K562 (cell line): ENCODE measurements at regions not wholly inside any gene's neighbourhood (a gene's known extent, or its start where the extent isn't known, plus 50 kb on each side); places are given as distances from the start of the nearest gene placed in this dataset.

ENCODE experiments used
- ATAC-seq: fragments of 200-7000 bp; cut with Tn5 transposase; 3 replicates; pipeline ENCODE4 v1.9.1; 2020; ENCODE audit warnings: moderate library complexity
- BruUV-seq: library from RNA; stranded (reverse); fragments of 400-500 nt; replicated peaks from 2 replicates; lab custom pipeline; 2021; lab: Mats Ljungman, UMichigan
- CTCF ChIA-PET: fragments of 300-600 bp; formaldehyde crosslinking; extraction: SDS; loops from one replicate; lab custom pipeline; 2021; ENCODE audit warnings: low intra/inter-chr PET ratio; lab: Yijun Ruan, JAX
- POLR2A ChIA-PET: fragments of 300-600, 350-650 bp; sonication (Branson Sonifier 250); formaldehyde crosslinking; extraction: SDS; loops from one replicate; lab custom pipeline; 2021; ENCODE audit warnings: antibody characterized with exemption, inconsistent platforms; lab: Yijun Ruan, JAX
- DNase-seq, 4 experiments: peaks; one replicate each; pipeline versions ENCODE4 v3.0.0 to v3.0.0-alpha.2; 2011 to 2018; ENCODE audit warnings: low spot score in 3 of 4, mixed read lengths in 3 of 4; ENCODE audit errors: extremely low read depth in 1 of 4
- FAIRE-seq: peaks from 2 replicates; lab custom pipeline; 2011; peaks lifted over from hg19 to GRCh38; lab: Jason Lieb, UNC
- H2AFZ ChIP-seq: 2 replicates; pipeline ENCODE4 v1.6.0; 2011; ENCODE audit warnings: low read depth, low read length, control low read depth, inconsistent platforms
- H3K27ac ChIP-seq: fragments of 200-600 bp; 3 replicates; pipeline ENCODE4 v1.8.0; 2011; ENCODE audit warnings: low read depth, mild to moderate bottlenecking, control low read depth, inconsistent platforms, low read length, moderate library complexity, mixed read lengths; ENCODE audit errors: extremely low read depth
- H3K27me3 ChIP-seq, 2 experiments: fragments of 300-600 bp in 1 of 2; 2 replicates in 1 of 2; 3 replicates in 1 of 2; pipeline versions ENCODE4 v1.6.0 to v1.8.0; 2011; ENCODE audit warnings: inconsistent platforms in 2 of 2, low read length in 2 of 2, mild to moderate bottlenecking in 1 of 2, mixed read lengths in 1 of 2, moderate library complexity in 1 of 2; ENCODE audit not compliant: control insufficient read depth in 2 of 2, insufficient read depth in 2 of 2
- H3K36me3 ChIP-seq: fragments of 300-600 bp; 3 replicates; pipeline ENCODE4 v1.8.0; 2011; ENCODE audit warnings: mild to moderate bottlenecking, low read length, inconsistent platforms; ENCODE audit not compliant: control insufficient read depth, insufficient read depth
- H3K4me1 ChIP-seq, 2 experiments: fragments of 200-600 bp in 1 of 2; replicated peaks in 1 of 2; 2 replicates in 1 of 2; 3 replicates in 1 of 2; pipeline versions ENCODE4 v1.5.1 to v1.8.0; 2011; ENCODE audit warnings: inconsistent platforms in 2 of 2, low read length in 2 of 2, mild to moderate bottlenecking in 1 of 2, mixed read lengths in 1 of 2, moderate library complexity in 1 of 2; ENCODE audit not compliant: control insufficient read depth in 2 of 2, insufficient read depth in 2 of 2
- H3K4me2 ChIP-seq: 2 replicates; pipeline ENCODE4 v1.6.1; 2011; ENCODE audit warnings: low read length, control low read depth, inconsistent platforms, mixed read lengths; ENCODE audit not compliant: insufficient read depth
- H3K4me3 ChIP-seq: fragments of 200-600 bp; sonication (generic), shearing (Covaris generic); 2 replicates; pipeline ENCODE4 v1.5.1; 2016; ENCODE audit warnings: control low read depth, inconsistent platforms
- H3K79me2 ChIP-seq: fragments of 200-600 bp; 3 replicates; pipeline ENCODE4 v1.8.0; 2011; ENCODE audit warnings: low read length, inconsistent platforms; ENCODE audit not compliant: control insufficient read depth, insufficient read depth
- H3K9ac ChIP-seq, 2 experiments: 2 replicates each; pipeline versions ENCODE4 v1.6.0 to v1.6.1; 2011; ENCODE audit warnings: low read depth in 2 of 2, low read length in 2 of 2, control low read depth in 1 of 2, inconsistent platforms in 1 of 2, mild to moderate bottlenecking in 1 of 2, mixed read lengths in 1 of 2; ENCODE audit not compliant: insufficient read depth in 1 of 2
- H3K9me1 ChIP-seq: one replicate; pipeline ENCODE4 v1.6.0; 2011; ENCODE audit warnings: inconsistent platforms, mild to moderate bottlenecking, low read length, moderate library complexity; ENCODE audit not compliant: control insufficient read depth, insufficient read depth
- H3K9me3 ChIP-seq: replicated peaks from 2 replicates; pipeline ENCODE4 v1.5.1; 2011; ENCODE audit warnings: low read depth, low read length, inconsistent platforms; ENCODE audit not compliant: control insufficient read depth, insufficient read depth
- H4K20me1 ChIP-seq: replicated peaks from 2 replicates; pipeline ENCODE4 v1.6.1; 2011; ENCODE audit warnings: low read length, inconsistent platforms, mixed read lengths; ENCODE audit not compliant: control insufficient read depth, insufficient read depth
- BRD4 ChIP-seq: fragments of 200-600 bp; sonication (generic); IDR thresholded peaks from 2 replicates; pipeline ENCODE4 v1.6.1; 2017; ENCODE audit warnings: inconsistent platforms
- DPF2 ChIP-seq: fragments of 450-650 bp; IDR thresholded peaks from 2 replicates; pipeline ENCODE4 v1.6.1; 2016
- HIVEP1 ChIP-seq: fragments of 250-450 bp; sonication (Bioruptor Pico); IDR thresholded peaks from 2 replicates; pipeline ENCODE4 v1.4.0; 2020; ENCODE audit warnings: mild to moderate bottlenecking
- KAT7 ChIP-seq: sonication (generic); formaldehyde crosslinking; IDR thresholded peaks from 2 replicates; pipeline ENCODE4 v1.8.0; 2022; ENCODE audit warnings: missing genetic modification reagents, mild to moderate bottlenecking, borderline replicate concordance
- MEF2A ChIP-seq: IDR thresholded peaks from 2 replicates; pipeline ENCODE4 v1.6.1; 2011; ENCODE audit warnings: low read depth, mild to moderate bottlenecking, low read length, moderate library complexity; ENCODE audit not compliant: control insufficient read depth
- PML ChIP-seq: IDR thresholded peaks from 2 replicates; pipeline ENCODE4 v1.6.1; 2012; ENCODE audit warnings: low read length, inconsistent platforms
- PPARD ChIP-seq: fragments of 250-450 bp; sonication (Bioruptor Pico); IDR thresholded peaks from 2 replicates; pipeline ENCODE4 v1.8.0; 2022; ENCODE audit warnings: inconsistent platforms, mild to moderate bottlenecking, moderate library complexity
- SMC3 ChIP-seq: conservative IDR thresholded peaks from 2 replicates; pipeline ENCODE4 v1.6.1; 2011; ENCODE audit warnings: low read depth, low read length, improper control_type of control experiment; ENCODE audit not compliant: insufficient read depth
- WHSC1 ChIP-seq: IDR thresholded peaks from one replicate; pipeline ENCODE4 v1.6.1; 2012; ENCODE audit warnings: low read length, control low read depth, inconsistent platforms
- ZKSCAN3 ChIP-seq: fragments of 250-450 bp; sonication (Bioruptor Pico); IDR thresholded peaks from 2 replicates; pipeline ENCODE4 v1.4.0; 2020
- ZNF212 ChIP-seq: fragments of 450-650 bp; formaldehyde crosslinking; IDR thresholded peaks from 2 replicates; pipeline ENCODE4 v1.4.0; 2020; ENCODE audit warnings: mild to moderate bottlenecking
- ZNF507 ChIP-seq: conservative IDR thresholded peaks from 2 replicates; pipeline ENCODE4 v1.6.1; 2017; ENCODE audit warnings: missing genetic modification characterization, missing compliant biosample characterization
- ZNF696 ChIP-seq: fragments of 250-450 bp; sonication (Bioruptor Pico); conservative IDR thresholded peaks from 2 replicates; pipeline ENCODE4 v1.4.0; 2020; ENCODE audit warnings: mild to moderate bottlenecking, moderate library complexity
- WGBS: fragments of 100-300 bp; shearing (Covaris generic); methylation state at CpG from one replicate; pipeline ENCODE4 v1.1.6; 2016; ENCODE audit warnings: low coverage, mixed read lengths; ENCODE audit not compliant: insufficient coverage; ENCODE audit errors: missing lambda C conversion rate; 5-methylcytosine and 5-hydroxymethylcytosine counted together
- in situ Hi-C: fragments of 300-500 bp; cut with MboI; formaldehyde crosslinking; loops from 4 replicates; pipeline ENCODE4 v1.15.0; 2018; ENCODE audit warnings: inconsistent platforms, mixed read lengths
- intact Hi-C: fragments of 100-400 bp; cut with micrococcal nuclease; formaldehyde crosslinking; loops from 2 replicates; pipeline ENCODE4 v1.14.2; 2022
- TF ChIP-seq, protein P1 (sequence below): sonication (generic); formaldehyde crosslinking; IDR thresholded peaks from 2 replicates; pipeline ENCODE4 v1.8.1; 2023; ENCODE audit warnings: mild to moderate bottlenecking, missing genetic modification reagents
- TF ChIP-seq, protein P2 (sequence below): fragments of 450-650 bp; formaldehyde crosslinking; IDR thresholded peaks from 2 replicates; pipeline ENCODE4 v1.4.0; 2020; ENCODE audit warnings: mild to moderate bottlenecking, moderate library complexity

DNA sequence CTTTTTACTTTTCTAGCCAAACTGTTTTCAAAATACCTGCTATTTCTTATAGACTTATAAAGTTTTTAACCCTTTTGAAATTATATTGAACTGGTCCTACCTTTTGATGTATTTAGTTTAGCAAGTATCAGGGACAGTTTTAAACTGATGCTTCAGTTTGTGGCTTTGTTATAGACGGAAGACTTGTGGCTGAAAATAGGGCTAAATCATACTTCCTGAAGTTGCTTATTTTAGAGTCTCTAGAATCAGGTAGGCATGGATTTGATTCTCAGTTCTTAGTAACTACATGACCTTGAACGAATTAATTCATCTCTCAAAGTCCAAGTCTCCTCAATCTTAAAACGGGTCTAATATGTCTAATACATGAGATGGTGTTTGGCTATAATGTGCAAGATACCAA is 322.8 kb downstream of the RAP2B start:
- BruUV-seq = no TSS peak
- H3K4me2 ChIP-seq = no peak overlapping the region
- WGBS = 0% methylated on average over 3 of the region's 3 CpGs
- H3K36me3 ChIP-seq = no peaks in the 10 kb centered on the region
- no peaks in the 10 kb centered on the region for H3K9me1 ChIP-seq
- H4K20me1 ChIP-seq = no peaks in the 10 kb centered on the region; the same call in 1 of the 2 replicates
- no peak for FAIRE-seq
- H3K9ac ChIP-seq = no peak overlapping the region
- in situ Hi-C loops = no loop called here
- ChIA-PET CTCF (no interaction called here), POLR2A (no interaction called here)
- no peak for DNase-seq
- H2AFZ ChIP-seq = no peak overlapping the region
- H3K27ac ChIP-seq = no peak overlapping the region
- H3K27me3 ChIP-seq = no peaks in the 10 kb centered on the region; a peak in 1 of 5 replicates
- no peaks in the 10 kb centered on the region for H3K4me1 ChIP-seq
- no peak overlapping the region for H3K4me3 ChIP-seq
- intact Hi-C loops = no loop called here
- ATAC-seq = no peak
- TF ChIP-seq MEF2A (no peak), ZKSCAN3 (CRISPR knock-in tag) (no peak), PML (no peak), SMC3 (no peak), ZNF507 (tag) (no peak), WHSC1 (no peak), KAT7 (CRISPR knock-in tag) (no peak), ZNF696 (CRISPR knock-in tag) (no peak)
- H3K79me2 ChIP-seq = no peaks in the 10 kb centered on the region
- no peaks in the 10 kb centered on the region for H3K9me3 ChIP-seq

DNA sequence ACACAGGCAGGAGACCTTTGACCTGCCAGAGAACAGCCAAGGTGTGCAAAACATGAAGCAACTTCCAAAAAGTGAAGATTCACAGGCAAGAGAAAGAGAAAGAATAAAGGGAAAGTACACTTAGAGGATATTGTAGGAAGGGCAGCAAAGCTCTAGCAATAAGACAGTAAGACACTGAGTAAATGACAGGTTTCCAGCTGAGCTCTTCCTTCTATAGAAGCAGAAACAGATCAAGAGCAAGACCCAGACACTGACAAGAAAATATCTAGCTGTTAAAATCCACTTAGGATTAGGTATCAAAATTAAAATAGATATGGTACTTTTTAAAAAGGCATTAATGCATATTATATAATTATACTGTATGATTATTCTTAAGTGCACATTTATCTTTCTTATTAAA is 333.4 kb downstream of the RAP2B start:
- in situ Hi-C loops = no loop called here
- no peak for ATAC-seq
- Histone ChIP-seq H3K36me3 (no peaks in the 10 kb centered on the region), H3K9me3 (no peaks in the 10 kb centered on the region), H3K27ac (no peak overlapping the region), H3K4me2 (no peak overlapping the region; the same call in 1 of the 2 replicates), H2AFZ (no peak overlapping the region), H3K79me2 (no peaks in the 10 kb centered on the region), H3K27me3 (no peaks in the 10 kb centered on the region), H3K4me3 (no peak overlapping the region), H4K20me1 (no peaks in the 10 kb centered on the region), H3K9ac (no peak overlapping the region; a peak in 1 of 4 replicates), H3K9me1 (no peaks in the 10 kb centered on the region), H3K4me1 (no peaks in the 10 kb centered on the region)
- DNase-seq = no peak
- FAIRE-seq = no peak
- ChIA-PET POLR2A (no interaction called here), CTCF (no interaction called here)
- no TSS peak for BruUV-seq
- intact Hi-C loops = no loop called here
- TF ChIP-seq, protein P1, sequence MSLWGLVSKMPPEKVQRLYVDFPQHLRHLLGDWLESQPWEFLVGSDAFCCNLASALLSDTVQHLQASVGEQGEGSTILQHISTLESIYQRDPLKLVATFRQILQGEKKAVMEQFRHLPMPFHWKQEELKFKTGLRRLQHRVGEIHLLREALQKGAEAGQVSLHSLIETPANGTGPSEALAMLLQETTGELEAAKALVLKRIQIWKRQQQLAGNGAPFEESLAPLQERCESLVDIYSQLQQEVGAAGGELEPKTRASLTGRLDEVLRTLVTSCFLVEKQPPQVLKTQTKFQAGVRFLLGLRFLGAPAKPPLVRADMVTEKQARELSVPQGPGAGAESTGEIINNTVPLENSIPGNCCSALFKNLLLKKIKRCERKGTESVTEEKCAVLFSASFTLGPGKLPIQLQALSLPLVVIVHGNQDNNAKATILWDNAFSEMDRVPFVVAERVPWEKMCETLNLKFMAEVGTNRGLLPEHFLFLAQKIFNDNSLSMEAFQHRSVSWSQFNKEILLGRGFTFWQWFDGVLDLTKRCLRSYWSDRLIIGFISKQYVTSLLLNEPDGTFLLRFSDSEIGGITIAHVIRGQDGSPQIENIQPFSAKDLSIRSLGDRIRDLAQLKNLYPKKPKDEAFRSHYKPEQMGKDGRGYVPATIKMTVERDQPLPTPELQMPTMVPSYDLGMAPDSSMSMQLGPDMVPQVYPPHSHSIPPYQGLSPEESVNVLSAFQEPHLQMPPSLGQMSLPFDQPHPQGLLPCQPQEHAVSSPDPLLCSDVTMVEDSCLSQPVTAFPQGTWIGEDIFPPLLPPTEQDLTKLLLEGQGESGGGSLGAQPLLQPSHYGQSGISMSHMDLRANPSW = no peak
- TF ChIP-seq HIVEP1 (CRISPR knock-in tag) (no peak), DPF2 (no peak), PPARD (CRISPR knock-in tag) (no peak), BRD4 (no peak), ZNF212 (CRISPR knock-in tag) (no peak)
- TF ChIP-seq, protein P2, sequence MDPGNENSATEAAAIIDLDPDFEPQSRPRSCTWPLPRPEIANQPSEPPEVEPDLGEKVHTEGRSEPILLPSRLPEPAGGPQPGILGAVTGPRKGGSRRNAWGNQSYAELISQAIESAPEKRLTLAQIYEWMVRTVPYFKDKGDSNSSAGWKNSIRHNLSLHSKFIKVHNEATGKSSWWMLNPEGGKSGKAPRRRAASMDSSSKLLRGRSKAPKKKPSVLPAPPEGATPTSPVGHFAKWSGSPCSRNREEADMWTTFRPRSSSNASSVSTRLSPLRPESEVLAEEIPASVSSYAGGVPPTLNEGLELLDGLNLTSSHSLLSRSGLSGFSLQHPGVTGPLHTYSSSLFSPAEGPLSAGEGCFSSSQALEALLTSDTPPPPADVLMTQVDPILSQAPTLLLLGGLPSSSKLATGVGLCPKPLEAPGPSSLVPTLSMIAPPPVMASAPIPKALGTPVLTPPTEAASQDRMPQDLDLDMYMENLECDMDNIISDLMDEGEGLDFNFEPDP (CRISPR knock-in tag) = no peak
